ENCODE measurements at regions not wholly inside any gene's neighbourhood (a gene's known extent, or its start where the extent isn't known, plus 50 kb on each side); places are given as distances from the start of the nearest gene placed in this dataset.

DNA sequence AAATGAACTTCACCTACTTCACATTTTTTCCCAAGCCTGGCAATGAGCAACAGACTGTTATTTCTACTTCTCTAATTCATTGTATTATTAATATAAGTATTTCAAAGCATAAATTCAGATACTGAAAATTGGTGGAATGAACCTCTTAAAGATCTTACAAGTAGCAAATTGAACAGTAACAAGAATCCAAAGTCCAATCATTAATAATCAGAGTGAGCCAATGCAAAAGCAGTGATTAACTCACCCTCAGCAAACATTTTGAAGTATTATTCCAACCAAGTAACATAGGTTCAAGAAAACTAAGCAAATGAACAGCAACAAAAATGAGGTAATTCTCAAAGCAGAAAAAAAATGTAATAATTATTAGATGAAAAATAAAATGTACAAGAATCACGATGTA is 288.1 kb upstream of the ZC3H15 start:
- Mint-ChIP-seq H3K27ac (no peak overlapping the region), H3K9me3 (no peaks in the 10 kb centered on the region), H3K27me3 (ENCODE audit: low read depth) (no peaks in the 10 kb centered on the region), H3K4me3 (no peak overlapping the region), H3K36me3 (no peaks in the 10 kb centered on the region), H3K4me1 (peaks cover 5% of the 10 kb centered on the region)
- no peak for DNase-seq (ENCODE audit: low spot score in 2 of 2, unreplicated experiment in 2 of 2)
- TF ChIP-seq, protein P1, sequence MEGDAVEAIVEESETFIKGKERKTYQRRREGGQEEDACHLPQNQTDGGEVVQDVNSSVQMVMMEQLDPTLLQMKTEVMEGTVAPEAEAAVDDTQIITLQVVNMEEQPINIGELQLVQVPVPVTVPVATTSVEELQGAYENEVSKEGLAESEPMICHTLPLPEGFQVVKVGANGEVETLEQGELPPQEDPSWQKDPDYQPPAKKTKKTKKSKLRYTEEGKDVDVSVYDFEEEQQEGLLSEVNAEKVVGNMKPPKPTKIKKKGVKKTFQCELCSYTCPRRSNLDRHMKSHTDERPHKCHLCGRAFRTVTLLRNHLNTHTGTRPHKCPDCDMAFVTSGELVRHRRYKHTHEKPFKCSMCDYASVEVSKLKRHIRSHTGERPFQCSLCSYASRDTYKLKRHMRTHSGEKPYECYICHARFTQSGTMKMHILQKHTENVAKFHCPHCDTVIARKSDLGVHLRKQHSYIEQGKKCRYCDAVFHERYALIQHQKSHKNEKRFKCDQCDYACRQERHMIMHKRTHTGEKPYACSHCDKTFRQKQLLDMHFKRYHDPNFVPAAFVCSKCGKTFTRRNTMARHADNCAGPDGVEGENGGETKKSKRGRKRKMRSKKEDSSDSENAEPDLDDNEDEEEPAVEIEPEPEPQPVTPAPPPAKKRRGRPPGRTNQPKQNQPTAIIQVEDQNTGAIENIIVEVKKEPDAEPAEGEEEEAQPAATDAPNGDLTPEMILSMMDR (IDR thresholded peaks at IDR 0.05; ENCODE audit: unreplicated experiment): no peak

DNA sequence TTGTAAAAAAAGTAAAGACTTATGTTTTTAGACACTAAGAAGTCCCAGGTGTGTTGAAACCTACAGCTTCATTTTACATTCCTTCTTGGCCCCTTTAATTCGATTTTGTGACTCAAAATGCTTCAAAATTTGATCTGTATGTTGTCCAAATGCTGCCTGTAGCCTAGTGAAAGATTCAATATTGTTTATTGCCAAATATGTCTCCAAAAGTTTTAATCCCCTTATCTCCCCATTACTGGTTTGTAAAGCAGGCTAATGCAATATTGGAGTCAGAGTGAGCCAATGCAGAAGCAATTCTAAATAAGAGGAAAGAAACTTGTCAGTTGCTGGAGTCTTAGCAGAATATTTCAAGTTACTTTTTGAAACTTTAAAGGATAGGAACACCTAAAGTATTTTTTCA is 287.0 kb upstream of the ZC3H15 start:
- H3K4me1 Mint-ChIP-seq: peaks cover 4% of the 10 kb centered on the region
- H3K27me3 Mint-ChIP-seq (ENCODE audit: low read depth): no peaks in the 10 kb centered on the region
- TF ChIP-seq, protein P1 (IDR thresholded peaks at IDR 0.05; ENCODE audit: unreplicated experiment): no peak
- H3K27ac Mint-ChIP-seq: no peak overlapping the region
- H3K4me3 Mint-ChIP-seq: no peak overlapping the region
- H3K36me3 Mint-ChIP-seq: no peaks in the 10 kb centered on the region
- DNase-seq (ENCODE audit: low spot score in 2 of 2, unreplicated experiment in 2 of 2): no peak
- H3K9me3 Mint-ChIP-seq: no peaks in the 10 kb centered on the region

DNA sequence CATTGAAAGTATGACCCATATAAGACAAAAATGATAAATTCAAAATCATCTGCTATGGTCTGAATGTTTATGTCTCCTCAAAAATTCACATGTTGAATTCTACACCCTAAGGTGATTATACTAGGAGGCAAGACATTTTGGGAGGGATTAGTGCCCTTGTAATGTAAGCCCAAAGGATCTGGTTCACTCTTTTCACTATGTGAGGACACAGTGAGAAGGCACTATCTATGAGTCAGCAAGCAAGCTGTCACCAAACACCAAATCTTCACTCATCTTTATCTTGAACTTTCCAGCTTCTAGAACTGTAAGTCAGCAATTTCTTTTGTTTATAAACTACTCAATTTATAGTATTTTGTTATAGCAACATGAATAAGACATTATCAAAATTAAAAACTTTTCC is 284.7 kb upstream of the ZC3H15 start:
- Mint-ChIP-seq H3K9me3 (no peaks in the 10 kb centered on the region), H3K4me3 (no peak overlapping the region), H3K27ac (no peak overlapping the region), H3K36me3 (no peaks in the 10 kb centered on the region), H3K4me1 (no peaks in the 10 kb centered on the region), H3K27me3 (ENCODE audit: low read depth) (no peaks in the 10 kb centered on the region)
- no peak for DNase-seq (ENCODE audit: low spot score in 2 of 2, unreplicated experiment in 2 of 2)
- TF ChIP-seq, protein P1 (IDR thresholded peaks at IDR 0.05; ENCODE audit: unreplicated experiment): no peak

DNA sequence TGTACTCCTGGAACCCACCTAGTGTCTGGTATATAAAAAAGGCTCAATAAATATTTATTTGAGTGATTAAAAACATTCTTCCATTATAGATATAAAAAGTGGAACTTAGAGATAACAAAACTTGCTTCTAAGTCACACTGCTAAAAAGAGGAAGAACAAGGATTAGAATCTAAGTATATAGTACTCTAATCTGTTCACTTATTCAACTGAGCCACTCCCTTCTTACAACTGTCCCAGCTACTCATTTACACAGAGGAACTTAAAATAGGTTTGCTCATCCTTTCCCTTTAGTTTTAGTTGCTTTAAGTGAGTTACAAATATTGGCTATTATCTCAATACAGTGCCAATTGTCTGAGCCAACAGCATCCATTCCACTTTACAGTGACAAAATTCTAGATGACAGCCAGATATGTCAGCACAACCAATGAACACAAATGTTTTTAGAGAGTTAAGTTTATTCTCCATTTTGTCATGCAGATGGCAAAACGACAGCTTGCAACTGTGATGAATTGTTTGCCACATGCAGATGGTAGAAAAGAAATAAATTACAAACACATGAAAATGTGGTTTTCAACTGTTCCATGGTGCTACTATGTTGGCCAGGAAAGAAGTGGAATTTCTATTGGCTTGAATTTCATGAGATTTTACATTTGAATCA is 280.7 kb upstream of the ZC3H15 start:
- no peak for DNase-seq (ENCODE audit: low spot score in 2 of 2, unreplicated experiment in 2 of 2)
- TF ChIP-seq, protein P1 (IDR thresholded peaks at IDR 0.05; ENCODE audit: unreplicated experiment): no peak
- Mint-ChIP-seq H3K4me1 (no peaks in the 10 kb centered on the region), H3K9me3 (no peaks in the 10 kb centered on the region), H3K27me3 (ENCODE audit: low read depth) (no peaks in the 10 kb centered on the region), H3K4me3 (no peak overlapping the region), H3K27ac (no peak overlapping the region), H3K36me3 (no peaks in the 10 kb centered on the region)

DNA sequence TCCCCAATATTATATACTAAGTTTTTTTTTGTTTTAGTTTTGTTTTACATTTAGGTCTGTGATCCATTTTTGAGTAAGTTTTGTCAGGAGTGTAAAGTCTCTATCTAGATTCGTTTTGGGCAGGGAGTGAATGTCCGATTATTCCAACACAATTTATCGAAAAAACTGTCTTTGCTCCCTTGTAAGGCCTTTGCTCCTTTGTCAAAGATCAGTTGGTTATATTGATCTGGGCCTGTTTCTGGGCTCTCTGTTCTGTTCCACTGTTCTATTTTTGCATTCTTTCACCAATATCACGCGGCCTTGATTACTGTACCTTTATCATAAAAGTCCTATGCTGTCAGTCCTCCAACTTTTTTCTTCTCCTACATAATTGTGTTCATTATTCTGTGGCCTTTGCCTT is 276.5 kb upstream of the ZC3H15 start:
- H3K27me3 Mint-ChIP-seq (ENCODE audit: low read depth): no peaks in the 10 kb centered on the region
- no peaks in the 10 kb centered on the region for H3K36me3 Mint-ChIP-seq
- H3K4me1 Mint-ChIP-seq: no peaks in the 10 kb centered on the region
- no peak overlapping the region for H3K4me3 Mint-ChIP-seq
- no peak overlapping the region for H3K27ac Mint-ChIP-seq
- no peak for DNase-seq (ENCODE audit: low spot score in 2 of 2, unreplicated experiment in 2 of 2)
- TF ChIP-seq, protein P1 (IDR thresholded peaks at IDR 0.05; ENCODE audit: unreplicated experiment): no peak
- H3K9me3 Mint-ChIP-seq: no peaks in the 10 kb centered on the region

DNA sequence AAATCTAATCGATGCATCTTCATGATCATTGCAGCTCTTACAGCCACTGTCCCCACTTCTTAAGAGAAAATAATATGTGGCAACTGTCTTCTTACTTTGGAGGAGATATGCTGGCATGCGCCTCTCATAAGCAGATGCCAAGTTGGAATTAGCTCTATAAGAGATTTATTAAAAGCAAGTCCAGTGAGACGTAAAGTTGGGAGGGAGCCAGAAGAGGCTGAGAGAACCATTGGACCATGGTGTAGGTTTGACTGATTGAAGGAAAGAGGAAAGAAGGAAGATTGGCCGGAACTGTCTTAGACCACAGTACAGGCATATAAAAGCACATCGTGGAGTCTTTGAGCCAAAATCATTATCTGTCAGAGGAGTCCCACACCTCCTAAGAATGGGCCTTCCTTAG is 265.7 kb upstream of the ZC3H15 start:
- H3K4me1 Mint-ChIP-seq: no peaks in the 10 kb centered on the region
- no peak overlapping the region for H3K4me3 Mint-ChIP-seq
- H3K27ac Mint-ChIP-seq: no peak overlapping the region
- no peaks in the 10 kb centered on the region for H3K27me3 Mint-ChIP-seq (ENCODE audit: low read depth)
- peaks cover 14% of the 10 kb centered on the region for H3K9me3 Mint-ChIP-seq
- TF ChIP-seq, protein P1 (IDR thresholded peaks at IDR 0.05; ENCODE audit: unreplicated experiment): no peak
- DNase-seq (ENCODE audit: low spot score in 2 of 2, unreplicated experiment in 2 of 2): no peak
- no peaks in the 10 kb centered on the region for H3K36me3 Mint-ChIP-seq

Data from mesothelial cell of epicardium (in vitro differentiated cells).